RPMI8226 (cell line): ENCODE measurements at regions not wholly inside any gene's neighbourhood (a gene's known extent, or its start where the extent isn't known, plus 50 kb on each side); places are given as distances from the start of the nearest gene placed in this dataset.

Experiments used
- DNase-seq: peaks from one replicate; pipeline ENCODE4 v3.0.0-alpha.2; 2015

DNA sequence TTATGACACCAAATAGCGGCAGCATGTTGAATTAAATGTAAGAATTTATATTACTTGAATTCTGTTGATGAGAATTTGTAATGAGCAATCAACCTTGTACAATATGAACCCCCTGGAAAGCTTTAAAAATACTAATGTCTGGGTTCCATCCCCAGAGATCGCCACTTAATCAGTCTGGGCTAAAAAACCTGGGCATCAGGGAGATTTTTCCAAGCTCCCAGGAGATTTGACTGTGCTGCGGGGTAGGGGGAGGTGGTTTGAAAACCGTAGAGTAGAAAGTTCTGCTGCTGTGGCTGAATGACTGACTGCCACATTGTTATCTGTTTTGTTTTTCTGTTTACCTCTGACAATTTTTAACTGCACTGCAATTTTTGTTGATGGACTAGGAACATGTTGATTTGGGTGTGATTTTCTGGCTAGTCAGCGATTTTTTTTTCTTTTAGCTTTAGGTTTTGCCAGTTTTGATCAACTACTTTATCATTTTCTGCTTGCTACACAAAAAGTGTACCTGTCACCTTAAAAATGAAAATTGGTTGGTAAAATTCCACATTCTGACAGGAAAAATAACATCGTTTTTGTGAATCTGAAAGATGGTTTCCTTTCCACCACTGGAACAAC lies 79.3 kb downstream of the PCTP start:
- DNase-seq = no peak

DNA sequence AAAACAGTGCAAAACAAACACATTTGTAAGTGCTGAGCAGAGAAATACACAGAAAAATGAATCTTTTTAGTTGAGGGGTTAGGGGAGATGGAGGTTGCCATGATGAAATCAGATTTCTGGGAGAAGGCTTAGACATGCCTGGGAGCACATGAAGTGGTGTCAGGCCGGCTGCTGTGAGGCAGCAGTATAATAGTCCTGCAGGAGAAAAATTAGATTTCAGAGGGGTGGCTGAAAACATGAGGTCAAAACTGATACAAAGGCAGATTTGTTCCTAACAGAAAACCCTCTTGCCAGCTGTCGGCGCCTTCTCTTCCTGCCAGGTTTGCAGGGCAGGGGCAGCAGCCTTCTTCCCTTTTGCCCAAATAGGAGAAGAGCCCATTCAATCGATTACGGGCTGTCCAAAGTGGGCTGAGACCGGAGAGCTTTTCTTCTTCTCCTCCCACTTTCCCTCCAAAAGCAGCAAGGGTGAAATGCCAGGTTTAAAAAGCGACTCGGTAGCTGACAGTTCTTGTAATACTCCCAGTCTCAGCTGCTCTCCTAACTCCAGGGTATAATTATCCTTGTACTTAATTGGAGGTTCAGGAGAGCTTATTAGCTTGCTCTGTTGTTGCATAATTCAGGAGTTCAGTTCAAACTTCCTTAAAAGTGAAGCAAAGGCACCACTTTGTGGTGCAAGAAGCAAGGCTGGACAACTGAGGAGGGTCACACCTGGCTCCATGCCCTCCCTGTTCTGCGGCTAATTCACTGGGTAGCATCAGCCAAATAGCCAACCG lies 80.0 kb downstream of the PCTP start:
- DNase-seq = no peak

GRCh38 chr17:55833306-55833705 lies 82.5 kb downstream of the PCTP start:
- no peak for DNase-seq

DNA sequence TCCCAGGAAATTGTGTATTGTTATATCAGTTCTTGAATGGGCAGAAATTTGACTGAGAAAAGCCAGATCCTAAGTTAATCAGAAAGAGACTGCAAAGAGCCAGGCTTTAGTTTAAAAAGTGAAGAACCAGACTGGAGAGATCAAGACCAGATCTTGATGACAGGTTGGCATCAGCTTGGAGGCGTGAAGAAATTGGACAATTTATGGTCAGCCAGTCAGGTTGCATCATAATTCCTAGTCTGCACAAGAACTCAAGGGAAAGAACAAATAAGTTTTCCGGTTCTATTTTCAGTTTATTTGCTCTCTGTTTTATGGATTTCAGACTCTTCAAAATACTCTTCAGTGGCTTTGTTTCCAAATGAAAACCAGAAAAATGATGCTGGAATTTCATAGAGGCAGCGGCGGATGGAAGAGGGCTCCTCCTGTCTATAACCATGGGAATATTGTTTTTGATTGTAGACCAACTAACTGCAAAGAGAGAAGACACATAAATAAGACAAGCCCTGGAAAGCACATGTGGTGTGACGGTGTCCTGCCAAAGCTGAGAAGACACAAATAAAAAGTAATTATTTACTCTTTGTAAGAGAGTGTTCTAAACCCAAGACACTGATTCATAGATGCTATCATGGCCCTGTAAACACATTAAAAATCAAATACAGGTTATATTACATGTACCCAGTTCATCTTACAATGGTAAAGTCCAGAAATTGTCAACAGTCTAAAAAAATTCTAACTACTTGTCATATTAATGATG lies 91.7 kb downstream of the PCTP start:
- DNase-seq = no peak

GRCh38 chr17:55843785-55844184 lies 92.9 kb downstream of the PCTP start:
- DNase-seq = no peak

DNA sequence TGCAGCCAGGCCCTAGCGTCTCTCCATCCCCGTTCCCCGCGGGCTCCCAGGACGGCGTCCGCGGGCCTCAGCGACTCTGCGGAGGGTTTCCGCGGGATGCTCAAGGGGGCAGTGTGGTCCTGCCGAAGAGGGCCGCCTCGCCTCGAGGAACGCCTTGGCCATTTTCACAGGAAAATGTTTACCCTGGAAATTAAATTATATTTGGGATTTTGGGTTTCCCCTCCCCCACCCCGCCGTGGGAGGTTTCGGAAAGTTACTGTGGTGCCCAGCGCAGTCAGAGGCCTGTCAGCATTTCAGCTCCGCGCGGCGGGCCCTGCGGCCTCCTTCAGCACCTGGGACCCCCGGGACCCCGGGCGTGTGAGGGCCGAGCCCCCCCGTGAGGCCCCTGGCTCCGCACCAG lies 94.5 kb downstream of the PCTP start:
- DNase-seq = no peak

DNA sequence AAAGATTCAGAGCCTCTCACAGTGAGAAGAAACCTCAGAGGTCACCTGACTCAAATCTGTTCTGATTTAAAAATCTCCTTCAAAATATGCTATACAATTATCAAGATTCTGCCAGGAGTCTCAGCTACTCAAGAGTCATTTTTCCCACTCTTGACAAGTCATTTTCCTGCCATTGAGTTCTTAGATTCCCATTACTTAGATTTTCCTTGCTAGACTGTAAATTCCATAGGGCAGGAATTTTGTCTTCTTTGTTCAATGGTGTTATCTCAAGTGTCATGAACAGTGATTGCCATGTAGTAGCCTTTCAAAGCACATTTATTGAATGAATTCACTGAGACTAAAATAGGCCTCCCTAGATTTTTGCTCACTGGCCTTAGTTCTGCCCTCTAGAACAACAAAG lies 95.9 kb downstream of the PCTP start:
- DNase-seq = no peak

DNA sequence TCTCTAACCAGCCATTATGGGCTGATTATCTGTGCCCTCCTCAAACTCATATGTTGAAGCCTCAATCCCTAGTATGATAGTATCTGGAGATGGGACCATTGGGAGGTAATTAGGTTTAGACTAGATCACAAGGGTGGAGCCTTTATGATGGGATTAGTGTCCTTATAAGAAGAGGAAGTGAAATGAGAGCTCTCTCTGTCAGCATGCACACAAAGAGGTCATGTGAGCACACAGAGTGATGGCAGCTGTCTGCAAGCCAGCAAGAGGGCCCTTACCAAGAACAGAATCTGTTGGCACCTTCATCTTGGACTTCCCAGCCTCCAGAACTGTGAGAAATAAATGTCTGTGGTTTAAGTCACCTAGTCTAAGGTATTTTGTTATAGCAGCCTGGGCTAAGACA lies 101.9 kb downstream of the PCTP start:
- DNase-seq = peak; percentile 11

GRCh38 chr17:55859301-55859795 lies 108.5 kb downstream of the PCTP start:
- DNase-seq = no peak

- no peak for DNase-seq
These were observed 114.4 kb downstream of the PCTP start for GRCh38 chr17:55865072-55865762.

DNA sequence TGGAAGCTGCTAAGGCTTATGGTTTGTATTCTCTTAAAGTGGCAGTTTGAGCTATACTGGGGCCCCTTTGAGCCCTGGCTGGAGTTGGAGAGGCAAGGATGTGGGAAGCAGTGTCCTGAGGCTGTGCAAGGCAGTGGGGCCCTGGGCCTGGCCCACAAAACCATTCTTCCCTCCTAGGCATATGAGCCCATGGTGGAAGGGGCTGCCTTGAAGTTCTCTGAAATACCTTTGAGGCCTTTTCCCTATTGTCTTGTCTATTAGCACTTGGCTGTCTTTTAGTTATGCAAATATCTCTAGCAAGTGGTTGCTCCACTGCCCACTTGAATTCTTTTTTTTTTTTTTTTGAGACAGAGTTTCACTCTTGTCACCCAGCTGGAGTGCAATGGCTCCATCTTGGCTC lies 119.2 kb downstream of the PCTP start:
- no peak for DNase-seq

- no peak for DNase-seq
These were observed 121.5 kb downstream of the PCTP start for GRCh38 chr17:55872374-55872773.

DNA sequence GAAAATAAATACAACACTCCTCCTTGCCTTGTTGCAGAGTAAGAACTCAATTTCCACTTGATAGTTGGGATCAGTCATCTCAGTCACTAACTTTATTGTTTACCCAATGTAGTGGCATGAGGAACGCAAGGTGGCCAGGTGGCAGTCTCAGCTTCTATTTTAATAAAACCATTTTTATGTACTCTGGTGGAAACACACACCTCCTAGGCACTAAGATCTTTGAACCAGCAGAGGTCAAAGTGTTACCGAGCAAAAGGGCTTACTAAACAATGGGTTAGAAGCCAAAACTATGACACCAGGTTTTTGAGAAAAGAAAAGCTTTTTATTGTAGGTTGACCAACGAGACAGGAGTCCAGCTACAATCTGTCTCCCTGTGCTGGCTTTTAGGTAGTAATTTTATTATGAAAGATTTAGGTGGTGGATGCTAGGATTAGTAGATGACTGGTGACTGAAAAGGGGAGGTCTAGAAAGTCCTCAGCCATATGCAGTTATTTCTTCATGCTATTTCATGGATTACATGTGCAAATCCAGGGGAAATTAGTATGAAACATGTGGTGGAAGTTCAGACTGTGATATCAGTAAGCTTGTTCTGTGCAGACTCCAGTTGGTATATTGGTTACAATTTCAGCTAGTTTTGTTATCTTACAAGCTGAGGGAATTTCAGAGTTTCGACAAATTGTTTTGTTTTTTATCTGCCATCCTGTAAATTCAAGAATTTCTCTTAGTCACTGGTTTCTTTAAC lies 122.3 kb downstream of the PCTP start:
- DNase-seq = no peak

GRCh38 chr17:55883149-55883548 lies 132.3 kb downstream of the PCTP start:
- no peak for DNase-seq

- DNase-seq = no peak
These were observed 136.7 kb downstream of the PCTP start for GRCh38 chr17:55887531-55887930.

DNA sequence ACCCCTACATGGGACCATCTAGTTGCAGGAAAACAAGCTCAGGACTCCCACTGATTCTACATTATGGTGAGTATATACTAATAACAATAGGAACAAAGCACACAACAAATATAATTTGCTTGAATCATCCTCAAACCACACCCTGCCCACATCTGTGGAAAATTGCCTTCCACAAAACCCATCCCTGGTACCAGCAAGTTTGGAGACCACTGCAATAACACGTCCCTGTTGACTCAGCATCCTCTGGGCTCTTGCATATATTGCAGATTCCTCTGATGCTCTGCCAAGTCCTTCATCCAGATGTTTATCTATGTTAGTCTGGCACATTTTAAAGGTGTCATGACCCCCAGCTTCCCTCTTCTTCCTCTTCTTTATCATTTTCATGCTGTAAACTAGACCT lies 138.4 kb downstream of the PCTP start:
- no peak for DNase-seq

- no peak for DNase-seq
These were observed 144.4 kb downstream of the PCTP start for GRCh38 chr17:55895112-55895759.

GRCh38 chr17:55897301-55897700 lies 146.4 kb downstream of the PCTP start:
- DNase-seq = no peak

- DNase-seq = no peak
These were observed 147.3 kb downstream of the PCTP start for GRCh38 chr17:55898195-55898594.

- no peak for DNase-seq
These were observed 149.3 kb downstream of the PCTP start for GRCh38 chr17:55900188-55900587.

GRCh38 chr17:55903028-55903690 lies 152.3 kb downstream of the PCTP start:
- DNase-seq = no peak
